Prostate gland (tissue), 2 donors: ENCODE measurements at regions not wholly inside any gene's neighbourhood (a gene's known extent, or its start where the extent isn't known, plus 50 kb on each side); places are given as distances from the start of the nearest gene placed in this dataset.

Experiments used
- CTCF ChIP-seq, 4 experiments: fragments of 200-600 bp in 2 of 4; fragments of 450-650 bp in 2 of 4; sonication (generic) in 2 of 4; IDR thresholded peaks; 1 replicate in 3 of 4; 2 replicates in 1 of 4; pipeline ENCODE4 v1.5.1; 2016 to 2019; ENCODE audit warnings: antibody characterized with exemption in 4 of 4, mild to moderate bottlenecking in 2 of 4, moderate library complexity in 2 of 4
- POLR2AphosphoS5 ChIP-seq: sonication (generic); formaldehyde crosslinking; IDR thresholded peaks from one replicate; pipeline ENCODE4 v1.6.1; 2017; ENCODE audit warnings: antibody characterized with exemption

- no peak for TF ChIP-seq POLR2AphosphoS5
- TF ChIP-seq CTCF (IDR thresholded peaks at IDR 0.05) = no peak
These were observed 154.3 kb downstream of the ANKRD60 start for GRCh38 chr20:58073945-58074856.
